Neural crest cell (in vitro differentiated cells): ENCODE measurements at regions not wholly inside any gene's neighbourhood (a gene's known extent, or its start where the extent isn't known, plus 50 kb on each side); places are given as distances from the start of the nearest gene placed in this dataset.

Experiments used
- DNase-seq: peaks from one replicate; pipeline ENCODE4 v3.0.0; 2021; ENCODE audit warnings: low read depth, mixed read lengths, low spot score
- H3K27ac Mint-ChIP-seq: one replicate; pipeline ENCODE4 v1.8.0; 2021; ENCODE audit warnings: mild to moderate bottlenecking, mixed read lengths; ENCODE audit not compliant: unreplicated experiment
- H3K27me3 Mint-ChIP-seq: 2 replicates; pipeline ENCODE4 v1.8.0; 2021; ENCODE audit warnings: low read depth, mild to moderate bottlenecking, mixed read lengths
- H3K36me3 Mint-ChIP-seq: 2 replicates; pipeline ENCODE4 v1.8.0; 2021; ENCODE audit warnings: low read depth, mild to moderate bottlenecking, mixed read lengths
- H3K4me1 Mint-ChIP-seq: 2 replicates; pipeline ENCODE4 v1.8.0; 2021; ENCODE audit warnings: mixed read lengths
- H3K4me3 Mint-ChIP-seq: one replicate; pipeline ENCODE4 v1.8.0; 2021; ENCODE audit warnings: mild to moderate bottlenecking, mixed read lengths
- H3K9me3 Mint-ChIP-seq: 2 replicates; pipeline ENCODE4 v1.8.0; 2021; ENCODE audit warnings: mixed read lengths
- CTCF ChIP-seq: fragments of 200-600 bp; sonication (generic); conservative IDR thresholded peaks from 2 replicates; pipeline ENCODE4 v1.5.0; 2021; ENCODE audit warnings: antibody characterized with exemption, mild to moderate bottlenecking

GRCh38 chr1:182735343-182735742 is 51.0 kb upstream of the RGS8 start:
- Mint-ChIP-seq H3K27ac (no peak overlapping the region), H3K9me3 (no peaks in the 10 kb centered on the region), H3K27me3 (peaks cover 4% of the 10 kb centered on the region), H3K4me3 (no peak overlapping the region), H3K4me1 (peaks cover 21% of the 10 kb centered on the region), H3K36me3 (no peaks in the 10 kb centered on the region)
- DNase-seq = no peak
- no peak for TF ChIP-seq CTCF

DNA sequence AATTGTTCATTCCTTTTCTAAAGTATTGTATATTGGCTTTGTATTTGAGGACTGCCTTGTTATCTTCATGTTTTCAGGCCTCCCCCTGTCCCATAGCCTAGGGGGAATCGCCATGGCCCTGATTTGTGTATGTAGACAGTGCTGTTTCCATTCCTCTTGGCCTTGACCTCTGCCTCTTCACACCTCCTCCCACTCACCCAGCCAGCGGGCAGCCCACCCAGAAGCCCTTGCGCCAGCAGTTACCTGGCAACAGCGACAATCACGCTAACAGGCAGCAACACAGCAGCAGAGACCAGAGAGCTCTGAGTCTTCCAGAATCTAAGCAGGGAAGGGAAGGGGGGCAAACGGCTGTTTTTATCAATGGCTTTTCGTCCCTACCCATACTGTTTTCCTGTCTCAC is 50.0 kb upstream of the NPL start:
- Mint-ChIP-seq H3K4me1 (peaks cover 13% of the 10 kb centered on the region), H3K27ac (peak overlapping the region; percentile 96), H3K9me3 (no peaks in the 10 kb centered on the region), H3K36me3 (peaks cover 3% of the 10 kb centered on the region), H3K4me3 (peak overlapping the region; percentile 38), H3K27me3 (peaks cover 4% of the 10 kb centered on the region)
- DNase-seq = peak; percentile 57
- no peak for TF ChIP-seq CTCF
